ENCODE measurements at regions not wholly inside any gene's neighbourhood (a gene's known extent, or its start where the extent isn't known, plus 50 kb on each side); places are given as distances from the start of the nearest gene placed in this dataset.

DNA sequence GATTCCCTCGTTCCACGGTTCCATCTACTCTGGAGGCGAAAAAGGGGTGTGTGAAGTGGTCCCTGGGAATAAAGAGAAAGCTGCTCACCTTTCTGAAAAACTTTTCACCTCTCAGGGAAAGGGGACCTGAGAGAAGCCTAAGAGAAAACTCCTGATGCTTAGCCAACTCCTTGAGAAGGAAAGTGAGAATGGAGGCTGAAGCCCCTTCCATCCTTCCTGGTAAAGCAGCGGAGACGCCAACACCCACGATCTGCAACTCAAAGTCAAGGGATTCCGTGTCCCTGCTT, 110.0 kb downstream of the ARF6 start:
- no peaks in the 10 kb centered on the region for H3K36me3 ChIP-seq (ENCODE audit: control insufficient read depth, insufficient read depth, low read length)
- no peaks in the 10 kb centered on the region for H3K9me3 ChIP-seq (ENCODE audit: control insufficient read depth, insufficient read depth, low read length)
- H3K27me3 ChIP-seq (ENCODE audit: control insufficient read depth, insufficient read depth, low read length), result no peaks in the 10 kb centered on the region
- intact Hi-C loops (cut with micrococcal nuclease), result loop anchor here (1.0 to 5.0 kb wide), 9 partner anchors 37 to 359 kb away; partner anchors contain the start of genes ARF6, DMAC2L and L2HGDH
- Mint-ChIP-seq H3K4me1 (peaks cover 54 to 60% of the 10 kb centered on the region in 2 donors), H3K4me3 (peak overlapping the region; percentile 99), H3K9me3 (no peaks in the 10 kb centered on the region), H3K27me3 (ENCODE audit: low read depth in 2 of 2) (no peaks in the 10 kb centered on the region), H3K36me3 (no peaks in the 10 kb centered on the region), H3K27ac (peak overlapping the region; percentile 100)
- 10% methylated on average over 5 of the region's 7 CpGs for WGBS (ENCODE audit: insufficient coverage)
- H3K27ac ChIP-seq (ENCODE audit: low read length), result peak overlapping the region; percentile 95
- H3K4me3 ChIP-seq (ENCODE audit: low read length), result peak overlapping the region; percentile 39
- TF ChIP-seq, protein P1, sequence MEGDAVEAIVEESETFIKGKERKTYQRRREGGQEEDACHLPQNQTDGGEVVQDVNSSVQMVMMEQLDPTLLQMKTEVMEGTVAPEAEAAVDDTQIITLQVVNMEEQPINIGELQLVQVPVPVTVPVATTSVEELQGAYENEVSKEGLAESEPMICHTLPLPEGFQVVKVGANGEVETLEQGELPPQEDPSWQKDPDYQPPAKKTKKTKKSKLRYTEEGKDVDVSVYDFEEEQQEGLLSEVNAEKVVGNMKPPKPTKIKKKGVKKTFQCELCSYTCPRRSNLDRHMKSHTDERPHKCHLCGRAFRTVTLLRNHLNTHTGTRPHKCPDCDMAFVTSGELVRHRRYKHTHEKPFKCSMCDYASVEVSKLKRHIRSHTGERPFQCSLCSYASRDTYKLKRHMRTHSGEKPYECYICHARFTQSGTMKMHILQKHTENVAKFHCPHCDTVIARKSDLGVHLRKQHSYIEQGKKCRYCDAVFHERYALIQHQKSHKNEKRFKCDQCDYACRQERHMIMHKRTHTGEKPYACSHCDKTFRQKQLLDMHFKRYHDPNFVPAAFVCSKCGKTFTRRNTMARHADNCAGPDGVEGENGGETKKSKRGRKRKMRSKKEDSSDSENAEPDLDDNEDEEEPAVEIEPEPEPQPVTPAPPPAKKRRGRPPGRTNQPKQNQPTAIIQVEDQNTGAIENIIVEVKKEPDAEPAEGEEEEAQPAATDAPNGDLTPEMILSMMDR (IDR thresholded peaks at IDR 0.05), result no peak
- DNase-seq (no peak), ATAC-seq (no peak)
- H3K4me1 ChIP-seq (ENCODE audit: control insufficient read depth, insufficient read depth, low read length), result peaks cover 62% of the 10 kb centered on the region

DNA sequence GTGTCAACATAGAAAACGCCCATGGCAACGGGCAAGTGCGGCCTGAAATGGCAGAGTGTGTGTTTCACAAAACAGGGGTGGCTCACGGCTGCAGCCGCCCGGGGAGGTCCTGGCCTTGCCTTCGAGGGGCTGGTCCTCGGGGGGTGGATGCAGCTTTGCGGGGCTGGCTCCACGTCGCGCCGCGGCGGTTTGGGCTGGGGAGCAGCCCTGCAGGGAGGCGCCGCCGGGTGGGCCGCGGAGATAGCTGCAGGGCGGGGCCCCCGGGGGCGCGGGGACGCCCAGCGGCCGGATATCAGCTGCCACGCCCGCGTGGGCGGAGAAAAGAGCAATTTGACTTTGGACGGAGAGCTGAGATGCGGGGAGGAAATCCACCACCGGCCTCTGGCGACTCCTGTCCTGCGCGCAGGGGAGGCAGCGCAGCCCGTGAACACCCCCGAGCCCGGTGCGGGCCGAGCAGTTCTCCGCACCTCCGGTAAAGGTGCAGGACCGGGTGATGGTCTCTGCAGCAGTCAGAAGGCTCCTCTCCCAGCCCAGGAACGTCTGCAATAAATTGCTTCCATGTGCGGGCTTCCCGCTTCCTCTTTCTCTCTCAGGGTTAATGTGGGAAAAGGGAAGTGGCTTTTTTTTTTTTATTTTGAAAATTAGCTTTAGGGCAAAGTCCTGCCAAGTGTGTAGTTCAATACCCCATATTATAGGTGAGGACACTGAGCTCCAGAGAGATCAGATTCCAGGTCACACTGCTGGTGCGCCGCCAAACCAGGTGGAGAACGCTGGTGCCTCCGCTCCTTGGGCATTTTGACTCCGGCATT, 110.5 kb downstream of the ARF6 start:
- no peaks in the 10 kb centered on the region for H3K36me3 Mint-ChIP-seq
- Histone ChIP-seq H3K4me3 (ENCODE audit: low read length) (peak overlapping the region; percentile 48), H3K27ac (ENCODE audit: low read length) (peak overlapping the region; percentile 95), H3K9me3 (ENCODE audit: control insufficient read depth, insufficient read depth, low read length) (no peaks in the 10 kb centered on the region), H3K27me3 (ENCODE audit: control insufficient read depth, insufficient read depth, low read length) (no peaks in the 10 kb centered on the region), H3K4me1 (ENCODE audit: control insufficient read depth, insufficient read depth, low read length) (peaks cover 59% of the 10 kb centered on the region), H3K36me3 (ENCODE audit: control insufficient read depth, insufficient read depth, low read length) (no peaks in the 10 kb centered on the region)
- peak overlapping the region; percentile 100 for H3K27ac Mint-ChIP-seq
- TF ChIP-seq, protein P1 (IDR thresholded peaks at IDR 0.05), result no peak
- intact Hi-C loops (cut with micrococcal nuclease), result loop anchor here (5.0 kb wide), 2 partner anchors 309 to 359 kb away; partner anchors contain the start of genes DMAC2L and L2HGDH
- H3K4me3 Mint-ChIP-seq, result peak overlapping the region; percentile 99
- no peaks in the 10 kb centered on the region for H3K27me3 Mint-ChIP-seq (ENCODE audit: low read depth in 2 of 2)
- no peaks in the 10 kb centered on the region for H3K9me3 Mint-ChIP-seq
- 3% methylated on average over 54 of the region's 54 CpGs for WGBS (ENCODE audit: insufficient coverage)
- ATAC-seq (peak; percentile 33 to 63 (median 54)), DNase-seq (peak; percentile 80 to 88)
- peaks cover 51 to 57% of the 10 kb centered on the region in 2 donors for H3K4me1 Mint-ChIP-seq

DNA sequence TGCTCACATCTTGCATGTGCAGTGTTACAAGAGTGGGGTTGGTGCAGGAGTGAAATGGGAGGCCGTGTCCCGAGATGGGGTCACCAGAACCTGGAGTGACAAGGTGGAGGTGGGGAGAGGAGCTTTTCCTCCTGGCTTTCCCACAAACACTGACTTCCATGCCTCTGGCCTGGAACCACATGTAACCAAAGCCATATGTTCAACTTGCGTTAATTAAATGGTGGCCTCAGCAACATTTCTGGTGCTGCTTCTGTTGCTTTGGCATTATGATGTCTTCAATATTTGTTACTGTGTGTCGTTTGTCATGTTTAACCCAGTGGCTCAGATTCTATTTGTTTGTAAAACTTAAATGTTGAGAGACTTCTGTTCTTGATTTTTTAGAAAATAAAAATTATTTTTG, 110.2 kb downstream of the VCPKMT start:
- Histone ChIP-seq H3K9me3 (ENCODE audit: control insufficient read depth, insufficient read depth, low read length) (no peaks in the 10 kb centered on the region), H3K4me1 (ENCODE audit: control insufficient read depth, insufficient read depth, low read length) (peaks cover 34% of the 10 kb centered on the region), H3K36me3 (ENCODE audit: control insufficient read depth, insufficient read depth, low read length) (no peaks in the 10 kb centered on the region), H3K27me3 (ENCODE audit: control insufficient read depth, insufficient read depth, low read length) (no peaks in the 10 kb centered on the region), H3K27ac (ENCODE audit: low read length) (no peak overlapping the region), H3K4me3 (ENCODE audit: low read length) (no peak overlapping the region)
- H3K4me3 Mint-ChIP-seq, result no peak overlapping the region
- intact Hi-C loops (cut with micrococcal nuclease), result no loop called here
- ATAC-seq (no peak), DNase-seq (no peak)
- 93% methylated on average over 4 of the region's 4 CpGs for WGBS (ENCODE audit: insufficient coverage)
- H3K36me3 Mint-ChIP-seq, result peaks cover 12% of the 10 kb centered on the region
- peak overlapping the region in 1 of 2 donors; percentile 100 for H3K27ac Mint-ChIP-seq
- peaks cover 25 to 36% of the 10 kb centered on the region in 2 donors for H3K4me1 Mint-ChIP-seq
- TF ChIP-seq, protein P1 (IDR thresholded peaks at IDR 0.05), result no peak
- no peaks in the 10 kb centered on the region for H3K27me3 Mint-ChIP-seq (ENCODE audit: low read depth in 2 of 2)
- no peaks in the 10 kb centered on the region for H3K9me3 Mint-ChIP-seq

Measured in natural killer cell (primary cell).